ENCODE measurements at regions not wholly inside any gene's neighbourhood (a gene's known extent, or its start where the extent isn't known, plus 50 kb on each side); places are given as distances from the start of the nearest gene placed in this dataset.

DNA sequence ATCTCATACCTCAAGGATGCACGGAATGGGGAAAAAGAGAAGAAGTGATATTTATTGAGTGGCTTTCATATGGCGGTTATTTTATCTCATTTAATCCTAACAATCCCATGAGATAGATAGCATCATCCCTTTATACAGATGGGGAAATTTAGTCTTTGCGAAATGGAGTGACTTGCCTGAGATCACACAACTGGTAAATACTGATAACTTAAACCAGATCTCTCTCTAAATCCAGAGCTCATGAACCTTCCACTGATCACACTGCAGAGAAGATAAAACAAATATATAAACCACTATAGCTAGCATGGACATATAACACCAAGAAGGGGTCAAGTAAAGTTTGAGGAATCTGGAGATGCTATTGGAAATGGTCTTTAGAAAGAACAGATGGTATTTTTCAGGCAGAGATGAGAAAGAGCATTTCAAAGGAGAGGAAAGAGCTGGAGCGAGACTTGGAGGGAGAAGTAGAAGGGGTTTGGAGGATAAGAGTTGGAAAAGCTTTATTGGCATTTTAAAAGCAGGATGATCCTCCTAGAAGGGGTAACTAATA lies 139.8 kb upstream of the TNFAIP3 start:
- H3K27ac ChIP-seq: no peak overlapping the region
- TF ChIP-seq, protein P1, sequence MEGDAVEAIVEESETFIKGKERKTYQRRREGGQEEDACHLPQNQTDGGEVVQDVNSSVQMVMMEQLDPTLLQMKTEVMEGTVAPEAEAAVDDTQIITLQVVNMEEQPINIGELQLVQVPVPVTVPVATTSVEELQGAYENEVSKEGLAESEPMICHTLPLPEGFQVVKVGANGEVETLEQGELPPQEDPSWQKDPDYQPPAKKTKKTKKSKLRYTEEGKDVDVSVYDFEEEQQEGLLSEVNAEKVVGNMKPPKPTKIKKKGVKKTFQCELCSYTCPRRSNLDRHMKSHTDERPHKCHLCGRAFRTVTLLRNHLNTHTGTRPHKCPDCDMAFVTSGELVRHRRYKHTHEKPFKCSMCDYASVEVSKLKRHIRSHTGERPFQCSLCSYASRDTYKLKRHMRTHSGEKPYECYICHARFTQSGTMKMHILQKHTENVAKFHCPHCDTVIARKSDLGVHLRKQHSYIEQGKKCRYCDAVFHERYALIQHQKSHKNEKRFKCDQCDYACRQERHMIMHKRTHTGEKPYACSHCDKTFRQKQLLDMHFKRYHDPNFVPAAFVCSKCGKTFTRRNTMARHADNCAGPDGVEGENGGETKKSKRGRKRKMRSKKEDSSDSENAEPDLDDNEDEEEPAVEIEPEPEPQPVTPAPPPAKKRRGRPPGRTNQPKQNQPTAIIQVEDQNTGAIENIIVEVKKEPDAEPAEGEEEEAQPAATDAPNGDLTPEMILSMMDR (IDR thresholded peaks at IDR 0.05): no peak
- TF ChIP-seq POLR2A (IDR thresholded peaks at IDR 0.05): no peak
- intact Hi-C loops (cut with DNase I): no loop called here
- WGBS, 2 donors: 78 to 92% methylated on average over 4 of the region's 4 CpGs
- H3K27me3 ChIP-seq: no peaks in the 10 kb centered on the region
- no peak overlapping the region for H3K4me3 ChIP-seq (replicated peaks in 1 of 3)
- no peak for DNase-seq
- no peaks in the 10 kb centered on the region for H3K9me3 ChIP-seq
- H3K36me3 ChIP-seq: no peaks in the 10 kb centered on the region
- H3K4me1 ChIP-seq: peaks cover 0 to 3% of the 10 kb centered on the region in 2 donors

DNA sequence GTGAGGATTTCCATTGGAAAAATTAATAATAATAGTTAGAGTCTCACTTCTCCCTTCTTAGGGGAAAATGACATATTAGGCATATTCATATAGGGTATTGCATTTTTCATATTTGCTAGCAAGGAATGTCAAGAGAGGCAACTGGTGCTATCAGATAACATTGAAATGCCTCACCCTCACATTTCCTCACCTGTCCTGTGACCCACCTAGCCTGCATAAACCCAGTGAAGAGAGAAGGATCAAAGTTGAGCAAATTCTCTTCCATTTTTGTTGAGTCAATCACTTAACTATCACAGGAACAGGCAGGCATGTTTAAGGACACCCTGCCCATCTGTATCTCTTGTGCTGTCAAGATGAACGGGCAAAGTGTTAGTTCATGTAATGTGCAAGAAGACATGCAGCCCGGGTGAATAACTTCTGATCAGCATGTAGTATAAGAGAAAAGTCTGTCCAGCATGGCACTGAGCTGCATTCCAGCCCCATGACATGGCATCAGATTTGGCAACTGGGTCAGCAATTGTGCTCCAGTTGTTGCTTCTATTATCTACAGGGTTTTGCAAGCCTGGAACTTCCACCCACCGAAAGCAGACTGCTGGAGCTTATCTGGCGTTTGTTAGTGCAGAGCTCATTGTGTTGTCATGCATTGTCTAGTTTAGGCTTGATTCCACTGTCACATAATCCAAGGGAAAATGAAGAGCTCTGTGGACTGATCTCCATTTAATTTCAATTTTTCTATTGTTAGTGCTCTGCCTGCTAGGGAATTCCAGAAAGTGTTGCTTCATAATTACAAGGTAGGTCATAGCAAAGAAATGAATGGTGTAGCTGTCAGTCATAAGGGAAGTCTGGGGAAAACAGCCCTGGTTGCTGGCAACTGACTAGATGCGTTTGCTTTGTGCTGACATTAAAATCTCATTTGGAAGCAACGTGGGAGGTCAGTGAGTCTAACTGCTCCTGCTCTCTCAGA lies 138.4 kb upstream of the TNFAIP3 start:
- Histone ChIP-seq H3K27ac (no peak overlapping the region), H3K9me3 (no peaks in the 10 kb centered on the region), H3K36me3 (no peaks in the 10 kb centered on the region), H3K27me3 (no peaks in the 10 kb centered on the region), H3K4me3 (replicated peaks in 1 of 3) (no peak overlapping the region), H3K4me1 (peaks cover 0 to 6% of the 10 kb centered on the region in 2 donors)
- intact Hi-C loops (cut with DNase I): no loop called here
- TF ChIP-seq, protein P1 (IDR thresholded peaks at IDR 0.05): no peak
- TF ChIP-seq POLR2A (IDR thresholded peaks at IDR 0.05): no peak
- no peak for DNase-seq
- WGBS, 2 donors: 69 to 76% methylated on average over 6 of the region's 6 CpGs

DNA sequence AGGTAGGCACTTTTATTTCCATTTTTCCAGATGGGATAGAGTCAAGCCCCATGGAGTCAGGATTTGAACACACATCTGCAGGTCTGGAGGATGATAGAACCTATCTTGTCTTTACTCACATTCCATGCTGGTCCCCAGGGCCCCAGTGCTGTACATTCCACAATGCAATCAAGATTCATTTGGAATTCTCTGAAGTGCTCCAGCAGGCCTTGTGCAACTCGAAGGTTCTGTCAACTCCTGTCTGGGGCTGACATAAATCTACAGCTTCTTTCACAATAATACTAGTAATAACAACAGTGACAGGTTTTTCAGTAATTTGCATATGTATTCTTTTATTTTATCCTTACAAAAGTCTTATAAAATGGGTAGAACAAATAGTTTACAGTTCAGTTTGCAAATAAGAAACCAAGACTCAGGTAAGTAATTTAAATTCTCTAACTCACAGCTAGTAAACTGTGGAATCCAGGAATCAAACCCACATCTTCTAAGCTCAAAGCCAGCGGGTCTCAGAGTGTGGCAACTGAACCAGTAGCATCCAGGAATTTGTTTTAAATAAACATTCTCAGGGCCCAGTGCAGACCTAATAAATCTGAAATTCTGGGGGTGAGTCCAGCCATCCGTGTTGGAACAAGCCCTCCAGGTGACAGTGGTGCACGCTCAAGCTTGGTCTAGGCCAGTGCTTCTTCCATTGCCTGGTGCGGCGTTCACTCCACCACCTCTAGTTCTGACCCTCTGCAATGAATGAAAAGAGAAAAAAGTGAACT lies 137.0 kb upstream of the TNFAIP3 start:
- Histone ChIP-seq H3K36me3 (no peaks in the 10 kb centered on the region), H3K9me3 (no peaks in the 10 kb centered on the region), H3K27ac (no peak overlapping the region), H3K27me3 (no peaks in the 10 kb centered on the region), H3K4me3 (replicated peaks in 1 of 3) (no peak overlapping the region), H3K4me1 (peaks cover 0 to 6% of the 10 kb centered on the region in 2 donors)
- 63 to 68% methylated on average over 6 of the region's 6 CpGs for WGBS, 2 donors
- peak in 1 of 2 donors; percentile 11 for DNase-seq
- intact Hi-C loops (cut with DNase I): no loop called here
- TF ChIP-seq, protein P1 (IDR thresholded peaks at IDR 0.05): no peak
- TF ChIP-seq POLR2A (IDR thresholded peaks at IDR 0.05): no peak

DNA sequence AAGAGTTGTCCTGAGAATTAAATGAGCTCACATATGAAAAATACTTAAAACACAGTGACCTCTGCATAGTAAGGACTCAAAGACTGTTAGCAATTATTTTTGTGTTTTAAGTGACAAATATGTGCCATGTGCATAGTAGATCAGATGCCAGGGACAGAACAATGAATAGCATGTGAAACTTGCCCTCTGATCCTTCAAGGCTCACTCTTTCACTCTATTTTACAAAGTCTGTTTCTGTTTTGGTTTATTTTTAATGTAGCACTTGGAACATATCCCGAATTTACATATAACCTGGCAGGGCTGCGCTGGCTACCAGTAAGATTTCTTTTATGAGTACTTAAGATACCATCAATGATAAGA lies 135.5 kb upstream of the TNFAIP3 start:
- Histone ChIP-seq H3K4me1 (peaks cover 0 to 16% of the 10 kb centered on the region in 2 donors), H3K27ac (no peak overlapping the region), H3K9me3 (no peaks in the 10 kb centered on the region), H3K4me3 (replicated peaks in 1 of 3) (no peak overlapping the region), H3K27me3 (no peaks in the 10 kb centered on the region), H3K36me3 (no peaks in the 10 kb centered on the region)
- TF ChIP-seq, protein P1 (IDR thresholded peaks at IDR 0.05): no peak
- no peak for TF ChIP-seq POLR2A (IDR thresholded peaks at IDR 0.05)
- intact Hi-C loops (cut with DNase I): no loop called here
- DNase-seq: no peak
- WGBS, 2 donors: 90 to 91% methylated on average over 2 of the region's 2 CpGs
